ENCODE measurements at regions not wholly inside any gene's neighbourhood (a gene's known extent, or its start where the extent isn't known, plus 50 kb on each side); places are given as distances from the start of the nearest gene placed in this dataset.
"Not testable (repeated sequence)": the region's sequence is repeated elsewhere in the genome, so short reads cannot be mapped to it uniquely, and the experiment has no call there.

- DNase-seq (ENCODE audit: low read depth) = no peak
These were observed 216.9 kb upstream of the SMLR1 start for GRCh38 chr6:130610303-130610702.

- no peak for DNase-seq (ENCODE audit: low read depth)
These were observed 215.8 kb upstream of the SMLR1 start for GRCh38 chr6:130611366-130611765.

- DNase-seq (ENCODE audit: low read depth) = no peak
These were observed 214.0 kb upstream of the SMLR1 start for GRCh38 chr6:130613176-130613575.

- DNase-seq (ENCODE audit: low read depth) = no peak
These were observed 211.4 kb upstream of the SMLR1 start for GRCh38 chr6:130615816-130616215.

GRCh38 chr6:130617658-130618057 is 209.5 kb upstream of the SMLR1 start:
- no peak for DNase-seq (ENCODE audit: low read depth)

GRCh38 chr6:130618806-130619205 is 208.4 kb upstream of the SMLR1 start:
- not testable (repeated sequence) for DNase-seq (ENCODE audit: low read depth)

- no peak for DNase-seq (ENCODE audit: low read depth)
These were observed 206.8 kb upstream of the SMLR1 start for GRCh38 chr6:130620338-130620781.

- no peak for DNase-seq (ENCODE audit: low read depth)
These were observed 205.1 kb upstream of the SMLR1 start for GRCh38 chr6:130622142-130622541.

- DNase-seq (ENCODE audit: low read depth) = no peak
These were observed 203.2 kb upstream of the SMLR1 start for GRCh38 chr6:130624046-130624445.

- DNase-seq (ENCODE audit: low read depth) = no peak
These were observed 201.2 kb upstream of the SMLR1 start for GRCh38 chr6:130625825-130626527.

GRCh38 chr6:130628862-130629261 is 198.3 kb upstream of the SMLR1 start:
- DNase-seq (ENCODE audit: low read depth) = no peak

- DNase-seq (ENCODE audit: low read depth) = no peak
These were observed 197.6 kb upstream of the SMLR1 start for GRCh38 chr6:130629640-130630039.

GRCh38 chr6:130632277-130632676 is 194.9 kb upstream of the SMLR1 start:
- DNase-seq (ENCODE audit: low read depth) = no peak

- no peak for DNase-seq (ENCODE audit: low read depth)
These were observed 194.3 kb upstream of the SMLR1 start for GRCh38 chr6:130632897-130633296.

GRCh38 chr6:130643361-130643760 is 183.8 kb upstream of the SMLR1 start:
- DNase-seq (ENCODE audit: low read depth) = no peak

GRCh38 chr6:130644175-130644574 is 183.0 kb upstream of the SMLR1 start:
- DNase-seq (ENCODE audit: low read depth) = no peak

- not testable (repeated sequence) for DNase-seq (ENCODE audit: low read depth)
These were observed 182.4 kb upstream of the SMLR1 start for GRCh38 chr6:130644769-130645168.

- DNase-seq (ENCODE audit: low read depth) = no peak
These were observed 180.0 kb upstream of the SMLR1 start for GRCh38 chr6:130647246-130647645.

- no peak for DNase-seq (ENCODE audit: low read depth)
These were observed 171.6 kb upstream of the SMLR1 start for GRCh38 chr6:130655586-130655985.

GRCh38 chr6:130661077-130661476 is 166.1 kb upstream of the SMLR1 start:
- no peak for DNase-seq (ENCODE audit: low read depth)

- no peak for DNase-seq (ENCODE audit: low read depth)
These were observed 160.4 kb upstream of the SMLR1 start for GRCh38 chr6:130666786-130667185.

GRCh38 chr6:130670142-130670541 is 157.1 kb upstream of the SMLR1 start:
- DNase-seq (ENCODE audit: low read depth) = no peak

- DNase-seq (ENCODE audit: low read depth) = no peak
These were observed 156.1 kb upstream of the SMLR1 start for GRCh38 chr6:130671119-130671518.

GRCh38 chr6:130671577-130671976 is 155.6 kb upstream of the SMLR1 start:
- no peak for DNase-seq (ENCODE audit: low read depth)
